PC-9 (cell line): ENCODE measurements at regions not wholly inside any gene's neighbourhood (a gene's known extent, or its start where the extent isn't known, plus 50 kb on each side); places are given as distances from the start of the nearest gene placed in this dataset.

Experiments used
- CTCF ChIP-seq: fragments of 200-600 bp; sonication (generic); conservative IDR thresholded peaks from 2 replicates; pipeline ENCODE4 v1.6.1; 2017; ENCODE audit warnings: mixed run types, antibody characterized with exemption, mild to moderate bottlenecking, moderate library complexity
- EZH2 ChIP-seq: fragments of 200-600 bp; sonication (generic); IDR thresholded peaks from 2 replicates; pipeline ENCODE4 v1.8.0; 2017; ENCODE audit warnings: antibody characterized with exemption, low read depth

- TF ChIP-seq CTCF (no peak), EZH2 (no peak)
Observed at GRCh38 chr3:139836698-139837464, 98.1 kb upstream of the CLSTN2 start.
